GM21737 (cell line): ENCODE measurements at regions not wholly inside any gene's neighbourhood (a gene's known extent, or its start where the extent isn't known, plus 50 kb on each side); places are given as distances from the start of the nearest gene placed in this dataset.

Experiments
- ATAC-seq: cut with Tn5 transposase; IDR thresholded peaks from one replicate; pipeline ENCODE4 v1.9.1; 2021; ENCODE audit warnings: mild to moderate bottlenecking, moderate library complexity; ENCODE audit not compliant: unreplicated experiment

GRCh38 chr4:163948920-163949455, 454.5 kb downstream of the TMA16 start:
- no peak for ATAC-seq

GRCh38 chr4:163949976-163950601, 455.6 kb downstream of the TMA16 start:
- ATAC-seq, result no peak

GRCh38 chr4:163955288-163955687, 460.8 kb downstream of the TMA16 start:
- ATAC-seq, result no peak

- no peak for ATAC-seq
Measured at GRCh38 chr4:163958751-163959150, 464.3 kb downstream of the TMA16 start.

GRCh38 chr4:163959932-163960331, 465.4 kb downstream of the TMA16 start:
- no peak for ATAC-seq

GRCh38 chr4:163966612-163967011, 472.1 kb downstream of the TMA16 start:
- ATAC-seq, result no peak

- ATAC-seq, result no peak
Measured at GRCh38 chr4:163967263-163967662, 472.8 kb downstream of the TMA16 start.

GRCh38 chr4:163967710-163968109, 473.2 kb downstream of the TMA16 start:
- ATAC-seq, result no peak

- ATAC-seq, result no peak
Measured at GRCh38 chr4:163969291-163969690, 474.8 kb downstream of the TMA16 start.

- no peak for ATAC-seq
Measured at GRCh38 chr4:163976588-163976987, 482.1 kb downstream of the TMA16 start.

GRCh38 chr4:163988391-163988790, 493.9 kb downstream of the TMA16 start:
- no peak for ATAC-seq

GRCh38 chr4:163988865-163989264, 494.4 kb downstream of the TMA16 start:
- no peak for ATAC-seq

- ATAC-seq, result no peak
Measured at GRCh38 chr4:163991298-163991865, 496.9 kb downstream of the TMA16 start.

GRCh38 chr4:164009435-164009834, 514.9 kb downstream of the TMA16 start:
- no peak for ATAC-seq

- no peak for ATAC-seq
Measured at GRCh38 chr4:164011791-164012190, 517.3 kb downstream of the TMA16 start.

GRCh38 chr4:164012396-164013027, 518.0 kb downstream of the TMA16 start:
- no peak for ATAC-seq

- ATAC-seq, result no peak
Measured at GRCh38 chr4:164021947-164022346, 527.5 kb downstream of the TMA16 start.

- no peak for ATAC-seq
Measured at GRCh38 chr4:164023214-164023613, 528.7 kb downstream of the TMA16 start.

GRCh38 chr4:164027805-164028204, 533.3 kb downstream of the TMA16 start:
- no peak for ATAC-seq

- ATAC-seq, result no peak
Measured at GRCh38 chr4:164039482-164039881, 545.0 kb downstream of the TMA16 start.

GRCh38 chr4:164056426-164057142, 562.1 kb downstream of the TMA16 start:
- no peak for ATAC-seq
